ENCODE measurements at regions not wholly inside any gene's neighbourhood (a gene's known extent, or its start where the extent isn't known, plus 50 kb on each side); places are given as distances from the start of the nearest gene placed in this dataset.

GRCh38 chr18:78693429-78693828, 286.2 kb upstream of the SALL3 start:
- no peak for DNase-seq (ENCODE audit: low read depth in 2 of 2)

GRCh38 chr18:78696698-78697435, 282.8 kb upstream of the SALL3 start:
- no peak for DNase-seq (ENCODE audit: low read depth in 2 of 2)

GRCh38 chr18:78697446-78697845, 282.2 kb upstream of the SALL3 start:
- DNase-seq (ENCODE audit: low read depth in 2 of 2): no peak

GRCh38 chr18:78698914-78699313, 280.7 kb upstream of the SALL3 start:
- DNase-seq (ENCODE audit: low read depth in 2 of 2): no peak

- DNase-seq (ENCODE audit: low read depth in 2 of 2): no peak
Measured at GRCh38 chr18:78699499-78699898, 280.1 kb upstream of the SALL3 start.

GRCh38 chr18:78701771-78702396, 277.7 kb upstream of the SALL3 start:
- no peak for DNase-seq (ENCODE audit: low read depth in 2 of 2)

- no peak for DNase-seq (ENCODE audit: low read depth in 2 of 2)
Measured at GRCh38 chr18:78703291-78703690, 276.3 kb upstream of the SALL3 start.

- DNase-seq (ENCODE audit: low read depth in 2 of 2): no peak
Measured at GRCh38 chr18:78704971-78705461, 274.6 kb upstream of the SALL3 start.

- no peak for DNase-seq (ENCODE audit: low read depth in 2 of 2)
Measured at GRCh38 chr18:78709261-78709809, 270.3 kb upstream of the SALL3 start.

DNA sequence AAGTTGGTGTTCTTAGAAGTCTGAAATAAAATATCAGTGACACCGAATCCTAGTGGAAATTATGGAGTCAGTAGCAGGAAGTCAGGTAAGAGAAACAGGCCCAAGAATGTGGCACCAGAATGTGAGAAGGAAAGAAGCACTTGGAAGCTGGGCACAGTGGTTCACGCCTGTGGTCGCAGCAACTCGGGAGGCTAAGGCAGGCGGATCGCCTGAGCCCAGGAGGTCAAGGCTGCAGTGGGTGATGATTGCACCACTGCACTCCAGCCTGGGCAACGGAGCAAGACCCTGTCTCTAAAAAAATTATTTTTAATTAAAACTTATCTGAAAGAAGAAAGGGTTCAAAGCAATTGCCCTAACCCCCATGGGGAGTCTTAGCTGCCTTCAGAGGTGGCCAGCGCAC, 268.3 kb upstream of the SALL3 start:
- DNase-seq (ENCODE audit: low read depth in 2 of 2): no peak

- DNase-seq (ENCODE audit: low read depth in 2 of 2): no peak
Measured at GRCh38 chr18:78711971-78712370, 267.6 kb upstream of the SALL3 start.

DNA sequence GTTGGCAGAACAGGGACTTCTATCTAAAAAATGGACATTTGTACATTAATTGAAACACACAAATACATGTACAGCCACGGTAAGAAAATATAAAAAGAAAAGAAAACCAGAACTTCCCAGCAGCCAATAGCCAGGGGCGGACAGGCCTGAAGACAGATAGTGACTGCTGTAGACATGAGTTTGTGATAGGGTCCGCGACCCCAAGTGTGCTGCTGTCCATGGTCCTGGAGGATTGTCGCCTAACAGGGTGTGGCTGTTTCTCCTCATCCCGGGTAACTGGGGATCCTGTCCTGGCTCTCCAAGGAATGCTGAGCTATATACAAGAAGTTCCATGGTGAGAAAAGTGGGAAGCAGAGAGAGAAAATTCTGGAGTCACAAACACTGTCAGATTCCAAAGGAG, 266.5 kb upstream of the SALL3 start:
- DNase-seq (ENCODE audit: low read depth in 2 of 2): no peak

GRCh38 chr18:78713726-78714125, 265.9 kb upstream of the SALL3 start:
- no peak for DNase-seq (ENCODE audit: low read depth in 2 of 2)

DNA sequence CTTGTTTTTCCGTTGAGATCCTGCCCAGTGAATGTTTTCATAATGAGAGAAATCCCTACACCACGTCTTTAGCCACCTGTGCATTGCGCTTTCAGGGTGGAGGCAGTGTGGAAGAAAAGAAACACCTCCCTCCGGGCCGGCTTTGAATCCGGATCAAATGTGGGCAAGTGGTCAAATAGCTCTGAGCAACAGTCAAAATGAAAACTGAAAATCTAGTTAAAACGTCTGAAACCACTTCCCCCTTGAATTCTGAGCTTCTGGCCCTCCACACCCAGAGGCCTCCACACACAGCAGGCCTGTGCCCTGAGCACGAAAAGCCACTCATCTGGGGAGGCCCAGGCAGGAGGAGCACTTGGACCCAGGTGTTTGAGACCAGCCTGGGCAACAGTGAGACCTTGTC, 263.6 kb upstream of the SALL3 start:
- DNase-seq (ENCODE audit: low read depth in 2 of 2): no peak

GRCh38 chr18:78716581-78716980, 263.0 kb upstream of the SALL3 start:
- DNase-seq (ENCODE audit: low read depth in 2 of 2): no peak

DNA sequence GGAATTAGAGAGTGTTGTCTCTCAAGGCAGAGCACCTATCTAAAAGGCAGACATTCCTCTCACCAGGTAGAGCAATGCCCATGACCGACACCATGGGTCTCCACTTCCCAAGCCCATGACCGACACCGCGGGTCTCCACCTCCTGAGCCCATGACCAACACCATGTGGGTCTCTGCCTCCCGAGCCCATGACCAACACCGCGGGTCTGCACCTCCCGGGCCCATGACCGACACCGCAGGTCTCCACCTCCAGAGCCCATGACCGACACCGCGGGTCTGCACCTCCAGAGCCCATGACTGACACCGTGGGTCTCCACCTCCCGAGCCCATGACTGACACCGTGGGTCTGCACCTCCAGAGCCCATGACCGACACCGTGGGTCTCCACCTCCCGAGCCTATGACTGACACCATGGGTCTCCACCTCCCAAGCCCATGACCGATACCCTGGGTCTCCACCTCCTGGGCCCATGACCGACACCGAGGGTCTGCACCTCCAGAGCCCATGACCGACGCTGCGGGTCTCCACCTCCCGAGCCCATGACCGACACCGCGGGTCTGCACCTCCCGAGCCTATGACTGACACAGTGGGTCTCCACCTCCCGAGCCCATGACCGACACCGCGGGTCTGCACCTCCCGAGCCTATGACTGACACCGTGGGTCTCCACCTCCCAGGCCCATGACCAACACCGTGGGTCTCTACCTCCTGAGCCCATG, 262.4 kb upstream of the SALL3 start:
- no peak for DNase-seq (ENCODE audit: low read depth in 2 of 2)

- DNase-seq (ENCODE audit: low read depth in 2 of 2): no peak
Measured at GRCh38 chr18:78717766-78718150, 261.9 kb upstream of the SALL3 start.

DNA sequence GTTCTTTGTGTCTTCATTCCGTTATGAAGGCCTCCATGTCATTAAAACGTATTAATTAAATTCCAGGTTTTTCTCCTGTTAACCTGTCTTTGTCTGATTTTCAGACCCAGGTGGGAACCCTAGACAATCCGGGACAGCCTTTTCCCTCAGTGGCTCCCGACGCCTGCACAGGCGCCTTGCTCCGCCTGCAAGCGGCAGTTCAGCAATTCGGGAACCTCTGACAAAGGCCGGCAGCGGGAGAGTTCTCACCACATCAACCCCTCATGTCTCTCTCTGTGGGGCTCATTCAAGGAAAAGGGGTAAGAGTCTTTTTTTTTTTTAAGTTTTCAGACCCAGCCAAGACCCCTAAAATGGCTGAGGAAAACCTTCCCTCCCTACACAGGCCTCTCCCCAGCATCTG, 259.8 kb upstream of the SALL3 start:
- no peak for DNase-seq (ENCODE audit: low read depth in 2 of 2)

DNA sequence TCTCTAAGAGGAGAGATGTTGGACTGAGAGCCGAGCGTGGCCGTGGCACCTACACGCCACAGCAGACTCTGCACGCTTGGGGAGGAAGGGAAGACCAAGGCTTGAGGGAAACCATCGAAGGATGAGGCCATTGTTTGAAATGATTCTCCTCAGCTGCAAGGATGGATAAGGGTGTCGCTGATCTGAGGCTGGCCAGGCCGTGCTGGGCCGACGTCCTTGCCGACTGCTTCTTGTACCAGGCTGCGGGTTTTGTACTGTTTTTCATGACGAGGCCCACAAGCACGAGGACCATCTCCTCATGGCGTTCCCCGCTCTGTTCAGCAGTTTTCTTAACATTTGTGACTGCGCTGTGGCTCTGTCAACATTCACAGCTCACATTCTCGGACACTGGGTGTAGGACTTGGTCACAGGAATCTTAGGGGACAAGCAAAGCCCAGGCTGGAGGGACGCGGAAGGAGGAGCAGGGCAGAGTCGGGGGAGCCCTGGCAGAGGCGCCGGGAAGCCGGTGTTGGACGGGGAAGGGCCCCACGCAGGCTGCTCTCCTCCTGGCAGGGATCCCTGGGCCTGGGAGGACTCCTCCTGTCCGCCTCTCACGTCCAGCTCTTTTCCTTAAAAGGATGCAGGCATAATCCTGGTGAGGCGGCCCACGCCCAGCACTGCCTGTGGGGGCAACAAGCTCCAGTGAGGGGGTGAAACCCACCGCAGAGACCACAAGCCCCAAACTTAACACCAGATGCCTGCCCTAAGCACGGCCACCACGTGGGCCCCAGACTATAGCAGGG, 259.0 kb upstream of the SALL3 start:
- no peak for DNase-seq (ENCODE audit: low read depth in 2 of 2)

DNA sequence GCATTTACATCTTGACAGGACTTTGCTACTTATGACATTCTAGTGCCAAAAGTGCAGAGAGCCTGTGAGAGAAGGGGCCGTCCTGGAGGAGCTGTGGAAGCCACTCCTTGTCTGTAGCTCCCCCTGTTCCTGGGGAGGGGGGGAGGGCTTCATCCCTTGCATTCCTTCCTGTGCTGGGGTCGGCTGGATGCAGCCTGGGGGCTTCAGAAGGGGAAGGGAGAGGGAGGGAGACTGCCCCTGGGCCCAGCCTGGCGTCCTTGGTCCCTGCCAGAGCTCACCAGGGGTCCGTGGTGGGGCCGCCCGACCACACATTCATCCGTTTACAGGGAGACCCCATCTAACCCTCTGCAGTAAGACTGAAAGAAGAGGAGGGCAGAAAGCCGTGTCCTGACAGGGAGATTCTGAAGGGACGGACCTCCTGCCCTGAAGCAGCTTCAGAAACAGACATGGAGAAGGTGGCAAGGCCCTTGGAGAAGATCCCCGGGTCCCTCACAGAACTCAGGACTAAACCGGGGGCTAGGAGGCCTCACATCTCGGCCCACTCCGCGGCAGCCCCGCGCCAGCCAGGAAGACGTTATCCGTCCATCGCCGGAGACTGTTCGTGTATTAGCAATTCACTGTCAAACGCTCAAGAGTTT, 258.3 kb upstream of the SALL3 start:
- DNase-seq (ENCODE audit: low read depth in 2 of 2): no peak

- DNase-seq (ENCODE audit: low read depth in 2 of 2): no peak
Measured at GRCh38 chr18:78721981-78722380, 257.6 kb upstream of the SALL3 start.

All from stimulated activated CD8-positive, alpha-beta memory T cell treated with anti-CD3 and anti-CD28 coated beads, Interleukin-7, amount 100 ng/mL, for 4 hours (primary cell).